Kidney epithelial cell (primary cell): ENCODE measurements at regions not wholly inside any gene's neighbourhood (a gene's known extent, or its start where the extent isn't known, plus 50 kb on each side); places are given as distances from the start of the nearest gene placed in this dataset.

Source experiments
- DNase-seq: peaks from one replicate; pipeline ENCODE4 v3.0.0-alpha.2; 2010; ENCODE audit warnings: low read depth
- H3K27me3 ChIP-seq: 2 replicates; pipeline ENCODE4 v1.6.0; 2011; ENCODE audit warnings: low read length; ENCODE audit not compliant: control insufficient read depth, insufficient read depth
- H3K36me3 ChIP-seq: 2 replicates; pipeline ENCODE4 v1.5.1; 2011; ENCODE audit warnings: low read length; ENCODE audit not compliant: control insufficient read depth, insufficient read depth
- H3K4me3 ChIP-seq: 2 replicates; pipeline ENCODE4 v1.5.1; 2011; ENCODE audit warnings: low read depth, mild to moderate bottlenecking, control low read depth, low read length
- CTCF ChIP-seq: IDR thresholded peaks from 2 replicates; pipeline ENCODE4 v1.5.1; 2011; ENCODE audit warnings: mild to moderate bottlenecking, moderate library complexity, low read length, control low read depth, inconsistent platforms; ENCODE audit not compliant: insufficient read depth, poor library complexity, severe bottlenecking

GRCh38 chr2:78549766-78550165 is 475.7 kb upstream of the REG3G start:
- no peak for DNase-seq
- H3K36me3 ChIP-seq: no peaks in the 10 kb centered on the region
- H3K4me3 ChIP-seq: no peak overlapping the region
- no peak for TF ChIP-seq CTCF
- no peaks in the 10 kb centered on the region for H3K27me3 ChIP-seq

- no peaks in the 10 kb centered on the region for H3K27me3 ChIP-seq
- TF ChIP-seq CTCF: no peak
- DNase-seq: no peak
- H3K36me3 ChIP-seq: no peaks in the 10 kb centered on the region
- H3K4me3 ChIP-seq: no peak overlapping the region
These were observed 471.4 kb upstream of the REG3G start for GRCh38 chr2:78553866-78554647.

- no peak for DNase-seq
- TF ChIP-seq CTCF: no peak
- no peak overlapping the region for H3K4me3 ChIP-seq
These were observed 463.6 kb upstream of the REG3G start for GRCh38 chr2:78561876-78562275.

GRCh38 chr2:78564666-78565065 is 460.8 kb upstream of the REG3G start:
- no peaks in the 10 kb centered on the region for H3K36me3 ChIP-seq
- TF ChIP-seq CTCF: no peak
- H3K4me3 ChIP-seq: no peak overlapping the region
- DNase-seq: no peak
- H3K27me3 ChIP-seq: no peaks in the 10 kb centered on the region

More at GRCh38 chr2:78561876-78562275, 463.6 kb upstream of the REG3G start:
- H3K27me3 ChIP-seq: no peaks in the 10 kb centered on the region
- no peaks in the 10 kb centered on the region for H3K36me3 ChIP-seq

GRCh38 chr2:78568782-78569373 is 456.6 kb upstream of the REG3G start:
- H3K4me3 ChIP-seq: no peak overlapping the region
- H3K36me3 ChIP-seq: no peaks in the 10 kb centered on the region
- no peaks in the 10 kb centered on the region for H3K27me3 ChIP-seq
- DNase-seq: no peak
- TF ChIP-seq CTCF: no peak

GRCh38 chr2:78576409-78576808 is 449.1 kb upstream of the REG3G start:
- no peak overlapping the region for H3K4me3 ChIP-seq
- DNase-seq: no peak
- no peaks in the 10 kb centered on the region for H3K27me3 ChIP-seq
- H3K36me3 ChIP-seq: no peaks in the 10 kb centered on the region
- no peak for TF ChIP-seq CTCF
